ENCODE measurements at regions not wholly inside any gene's neighbourhood (a gene's known extent, or its start where the extent isn't known, plus 50 kb on each side); places are given as distances from the start of the nearest gene placed in this dataset.

GRCh38 chr9:81132796-81133195, 556.6 kb downstream of the TLE1 start:
- ATAC-seq (no peak), DNase-seq (no peak), FAIRE-seq (no peak)
- H3K27me3 ChIP-seq: no peaks in the 10 kb centered on the region
- H3K27ac ChIP-seq: no peak overlapping the region
- TF ChIP-seq CTCF (IDR thresholded peaks at IDR 0.05): no peak
- no peaks in the 10 kb centered on the region for H3K36me3 ChIP-seq
- intact Hi-C loops (cut with DNase I): no loop called here
- no peaks in the 10 kb centered on the region for H3K9me3 ChIP-seq
- H3K4me3 ChIP-seq: no peak overlapping the region
- H3K4me1 ChIP-seq: no peaks in the 10 kb centered on the region
- 47 to 74% methylated on average over 1 of the region's 1 CpG for WGBS, 2 donors

GRCh38 chr9:81132318-81132717, 557.0 kb downstream of the TLE1 start:
- TF ChIP-seq CTCF (IDR thresholded peaks at IDR 0.05): no peak
- WGBS, 2 donors: 30 to 46% methylated on average over 2 of the region's 2 CpGs
- ATAC-seq (no peak), DNase-seq (no peak), FAIRE-seq (no peak)
- intact Hi-C loops (cut with DNase I): no loop called here
- Histone ChIP-seq H3K27ac (no peak overlapping the region), H3K9me3 (no peaks in the 10 kb centered on the region), H3K4me3 (no peak overlapping the region), H3K4me1 (no peaks in the 10 kb centered on the region), H3K36me3 (no peaks in the 10 kb centered on the region), H3K27me3 (no peaks in the 10 kb centered on the region)

DNA sequence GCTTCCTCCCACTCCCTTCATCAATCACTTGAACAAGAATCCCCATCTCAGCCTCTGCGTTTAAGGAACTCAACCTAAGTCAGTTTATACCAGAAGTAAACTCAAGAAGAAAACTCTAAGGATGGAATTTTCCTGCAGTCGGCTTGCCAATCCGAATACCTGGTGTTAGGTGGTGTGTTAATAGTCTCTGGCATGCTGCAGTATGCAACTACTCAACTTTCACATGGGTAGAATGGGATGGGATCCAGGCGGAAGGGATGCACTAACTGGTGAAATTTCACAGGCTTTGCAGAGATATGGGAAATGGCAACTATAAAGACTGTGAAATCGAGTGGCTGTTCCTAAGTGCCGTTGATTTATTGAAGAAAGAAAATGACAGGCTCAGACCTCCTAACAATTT, 560.6 kb downstream of the TLE1 start:
- no peak for DNase-seq
- no peak overlapping the region for H3K4me3 ChIP-seq
- H3K27ac ChIP-seq: no peak overlapping the region
- H3K4me1 ChIP-seq: no peaks in the 10 kb centered on the region
- 66 to 73% methylated on average over 6 of the region's 6 CpGs for WGBS, 2 donors
- no peak for TF ChIP-seq CTCF (IDR thresholded peaks at IDR 0.05)
- no peak for FAIRE-seq
- H3K36me3 ChIP-seq: no peaks in the 10 kb centered on the region
- no peaks in the 10 kb centered on the region for H3K9me3 ChIP-seq
- no peaks in the 10 kb centered on the region for H3K27me3 ChIP-seq
- intact Hi-C loops (cut with DNase I): no loop called here
- ATAC-seq: no peak

DNA sequence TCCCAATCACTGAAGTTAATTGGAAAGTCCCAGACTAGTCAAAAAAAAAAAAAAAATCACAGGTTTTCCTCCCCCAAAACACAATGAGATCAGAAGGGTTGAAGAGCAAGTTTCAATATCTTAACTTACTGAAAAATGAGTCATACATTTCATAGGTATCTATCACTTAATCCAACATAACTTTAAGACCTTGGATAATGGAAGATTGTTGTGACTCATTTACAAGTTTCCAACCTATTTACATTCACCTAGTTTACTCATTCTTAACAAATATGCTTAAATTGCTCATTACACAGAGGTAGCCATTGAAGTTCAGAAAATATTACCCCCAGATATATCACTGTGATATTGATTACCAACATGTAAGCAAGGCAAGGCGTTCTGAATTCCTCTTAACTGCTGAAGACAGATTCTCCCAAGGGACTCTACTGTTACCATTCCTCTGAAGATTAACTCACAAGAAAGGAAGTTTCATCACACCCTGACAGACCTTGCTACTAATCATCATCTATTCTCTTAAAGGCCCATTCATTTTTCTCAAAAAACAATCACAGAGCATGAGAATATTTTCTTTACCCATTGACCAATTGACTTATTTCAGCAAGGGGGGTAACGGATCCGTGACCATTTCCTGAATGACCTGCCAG, 563.8 kb downstream of the TLE1 start:
- no peak for DNase-seq
- TF ChIP-seq CTCF (IDR thresholded peaks at IDR 0.05): no peak
- no peak for FAIRE-seq
- H3K27me3 ChIP-seq: no peaks in the 10 kb centered on the region
- H3K4me1 ChIP-seq: no peaks in the 10 kb centered on the region
- intact Hi-C loops (cut with DNase I): no loop called here
- no peak overlapping the region for H3K27ac ChIP-seq
- ATAC-seq: peak in 1 of 4 donors; percentile 47
- H3K9me3 ChIP-seq: no peaks in the 10 kb centered on the region
- no peak overlapping the region for H3K4me3 ChIP-seq
- 21 to 52% methylated on average over 3 of the region's 3 CpGs for WGBS, 2 donors
- H3K36me3 ChIP-seq: no peaks in the 10 kb centered on the region

DNA sequence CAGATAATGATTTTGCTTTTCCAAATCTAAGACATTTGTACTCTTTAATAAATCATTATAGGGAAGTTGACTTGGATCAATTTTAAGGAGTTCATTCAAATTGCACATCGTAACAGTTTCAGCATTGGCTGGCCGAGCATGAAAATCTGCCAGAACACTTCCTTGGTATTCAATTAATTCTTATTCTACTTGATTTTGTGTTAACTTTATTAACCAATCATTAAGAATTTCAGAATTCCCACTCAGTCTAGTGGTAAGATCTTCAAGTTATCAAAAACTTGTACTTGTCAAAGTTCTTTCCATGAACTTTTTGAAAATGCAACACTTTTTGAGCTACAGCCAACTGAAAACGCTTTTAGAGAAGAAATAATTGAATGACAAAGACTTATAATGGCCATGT, 565.8 kb downstream of the TLE1 start:
- Histone ChIP-seq H3K9me3 (no peaks in the 10 kb centered on the region), H3K4me3 (no peak overlapping the region), H3K27me3 (no peaks in the 10 kb centered on the region), H3K36me3 (no peaks in the 10 kb centered on the region), H3K4me1 (no peaks in the 10 kb centered on the region), H3K27ac (no peak overlapping the region)
- intact Hi-C loops (cut with DNase I): no loop called here
- no peak for TF ChIP-seq CTCF (IDR thresholded peaks at IDR 0.05)
- no peak for ATAC-seq
- WGBS, 2 donors: 60 to 62% methylated on average over 3 of the region's 3 CpGs
- no peak for FAIRE-seq
- no peak for DNase-seq

Measured in pancreas (tissue), 10 donors.